K562 (cell line): ENCODE measurements at regions not wholly inside any gene's neighbourhood (a gene's known extent, or its start where the extent isn't known, plus 50 kb on each side); places are given as distances from the start of the nearest gene placed in this dataset.

ENCODE experiments used
- ATAC-seq: fragments of 200-7000 bp; cut with Tn5 transposase; 3 replicates; pipeline ENCODE4 v1.9.1; 2020; ENCODE audit warnings: moderate library complexity
- BruUV-seq: library from RNA; stranded (reverse); fragments of 400-500 nt; replicated peaks from 2 replicates; lab custom pipeline; 2021; lab: Mats Ljungman, UMichigan
- CTCF ChIA-PET: fragments of 300-600 bp; formaldehyde crosslinking; extraction: SDS; loops from one replicate; lab custom pipeline; 2021; ENCODE audit warnings: low intra/inter-chr PET ratio; lab: Yijun Ruan, JAX
- POLR2A ChIA-PET: fragments of 300-600, 350-650 bp; sonication (Branson Sonifier 250); formaldehyde crosslinking; extraction: SDS; loops from one replicate; lab custom pipeline; 2021; ENCODE audit warnings: antibody characterized with exemption, inconsistent platforms; lab: Yijun Ruan, JAX
- DNase-seq, 4 experiments: peaks; one replicate each; pipeline versions ENCODE4 v3.0.0 to v3.0.0-alpha.2; 2011 to 2018; ENCODE audit warnings: low spot score in 3 of 4, mixed read lengths in 3 of 4; ENCODE audit errors: extremely low read depth in 1 of 4
- FAIRE-seq: peaks from 2 replicates; lab custom pipeline; 2011; peaks lifted over from hg19 to GRCh38; lab: Jason Lieb, UNC
- H2AFZ ChIP-seq: 2 replicates; pipeline ENCODE4 v1.6.0; 2011; ENCODE audit warnings: low read depth, low read length, control low read depth, inconsistent platforms
- H3K27ac ChIP-seq: fragments of 200-600 bp; 3 replicates; pipeline ENCODE4 v1.8.0; 2011; ENCODE audit warnings: low read depth, mild to moderate bottlenecking, control low read depth, inconsistent platforms, low read length, moderate library complexity, mixed read lengths; ENCODE audit errors: extremely low read depth
- H3K27me3 ChIP-seq, 2 experiments: fragments of 300-600 bp in 1 of 2; 2 replicates in 1 of 2; 3 replicates in 1 of 2; pipeline versions ENCODE4 v1.6.0 to v1.8.0; 2011; ENCODE audit warnings: inconsistent platforms in 2 of 2, low read length in 2 of 2, mild to moderate bottlenecking in 1 of 2, mixed read lengths in 1 of 2, moderate library complexity in 1 of 2; ENCODE audit not compliant: control insufficient read depth in 2 of 2, insufficient read depth in 2 of 2
- H3K36me3 ChIP-seq: fragments of 300-600 bp; 3 replicates; pipeline ENCODE4 v1.8.0; 2011; ENCODE audit warnings: mild to moderate bottlenecking, low read length, inconsistent platforms; ENCODE audit not compliant: control insufficient read depth, insufficient read depth
- H3K4me1 ChIP-seq, 2 experiments: fragments of 200-600 bp in 1 of 2; replicated peaks in 1 of 2; 2 replicates in 1 of 2; 3 replicates in 1 of 2; pipeline versions ENCODE4 v1.5.1 to v1.8.0; 2011; ENCODE audit warnings: inconsistent platforms in 2 of 2, low read length in 2 of 2, mild to moderate bottlenecking in 1 of 2, mixed read lengths in 1 of 2, moderate library complexity in 1 of 2; ENCODE audit not compliant: control insufficient read depth in 2 of 2, insufficient read depth in 2 of 2
- H3K4me2 ChIP-seq: 2 replicates; pipeline ENCODE4 v1.6.1; 2011; ENCODE audit warnings: low read length, control low read depth, inconsistent platforms, mixed read lengths; ENCODE audit not compliant: insufficient read depth
- H3K4me3 ChIP-seq: fragments of 200-600 bp; sonication (generic), shearing (Covaris generic); 2 replicates; pipeline ENCODE4 v1.5.1; 2016; ENCODE audit warnings: control low read depth, inconsistent platforms
- H3K79me2 ChIP-seq: fragments of 200-600 bp; 3 replicates; pipeline ENCODE4 v1.8.0; 2011; ENCODE audit warnings: low read length, inconsistent platforms; ENCODE audit not compliant: control insufficient read depth, insufficient read depth
- H3K9ac ChIP-seq, 2 experiments: 2 replicates each; pipeline versions ENCODE4 v1.6.0 to v1.6.1; 2011; ENCODE audit warnings: low read depth in 2 of 2, low read length in 2 of 2, control low read depth in 1 of 2, inconsistent platforms in 1 of 2, mild to moderate bottlenecking in 1 of 2, mixed read lengths in 1 of 2; ENCODE audit not compliant: insufficient read depth in 1 of 2
- H3K9me1 ChIP-seq: one replicate; pipeline ENCODE4 v1.6.0; 2011; ENCODE audit warnings: inconsistent platforms, mild to moderate bottlenecking, low read length, moderate library complexity; ENCODE audit not compliant: control insufficient read depth, insufficient read depth
- H3K9me3 ChIP-seq: replicated peaks from 2 replicates; pipeline ENCODE4 v1.5.1; 2011; ENCODE audit warnings: low read depth, low read length, inconsistent platforms; ENCODE audit not compliant: control insufficient read depth, insufficient read depth
- H4K20me1 ChIP-seq: replicated peaks from 2 replicates; pipeline ENCODE4 v1.6.1; 2011; ENCODE audit warnings: low read length, inconsistent platforms, mixed read lengths; ENCODE audit not compliant: control insufficient read depth, insufficient read depth
- ATF2 ChIP-seq: sonication (generic); formaldehyde crosslinking; IDR thresholded peaks from 2 replicates; pipeline ENCODE4 v1.8.1; 2022; ENCODE audit warnings: missing genetic modification reagents
- BMI1 ChIP-seq: fragments of 150-350 bp; IDR thresholded peaks from 2 replicates; pipeline ENCODE4 v1.6.1; 2014; ENCODE audit warnings: low read length
- EHMT2 ChIP-seq: fragments of 450-650 bp; IDR thresholded peaks from 2 replicates; pipeline ENCODE4 v1.6.1; 2018; ENCODE audit warnings: antibody characterized with exemption
- ESRRA ChIP-seq: fragments of 450-650 bp; IDR thresholded peaks from 2 replicates; pipeline ENCODE4 v1.6.1; 2014; ENCODE audit warnings: low read depth, mild to moderate bottlenecking, moderate library complexity, borderline replicate concordance
- HCFC1 ChIP-seq: IDR thresholded peaks from 2 replicates; pipeline ENCODE4 v1.6.1; 2012; ENCODE audit warnings: low read depth, low read length, improper control_type of control experiment
- HDAC2 ChIP-seq: fragments of 450-650 bp; IDR thresholded peaks from 2 replicates; pipeline ENCODE4 v1.6.1; 2016; ENCODE audit warnings: mild to moderate bottlenecking
- HNRNPL ChIP-seq: fragments of 200-400 bp; formaldehyde crosslinking; IDR thresholded peaks from 2 replicates; pipeline ENCODE4 v1.6.1; 2017; ENCODE audit warnings: low read depth, mild to moderate bottlenecking, low read length
- NR2C1 ChIP-seq, 2 experiments: fragments of 450-650 bp; IDR thresholded peaks; 2 replicates each; pipeline ENCODE4 v1.6.1; 2017; ENCODE audit warnings: mild to moderate bottlenecking in 2 of 2, antibody characterized with exemption in 1 of 2, inconsistent platforms in 1 of 2, missing compliant biosample characterization in 1 of 2, missing genetic modification characterization in 1 of 2
- NR2F6 ChIP-seq: fragments of 450-650 bp; formaldehyde crosslinking; IDR thresholded peaks from 2 replicates; pipeline ENCODE4 v1.4.0; 2020; ENCODE audit warnings: mild to moderate bottlenecking
- RBM17 ChIP-seq: fragments of 200-400 bp; formaldehyde crosslinking; IDR thresholded peaks from 2 replicates; pipeline ENCODE4 v1.6.1; 2017; ENCODE audit warnings: low read depth, mild to moderate bottlenecking, low read length, borderline replicate concordance
- SAFB ChIP-seq: fragments of 200-400 bp; formaldehyde crosslinking; IDR thresholded peaks from 2 replicates; pipeline ENCODE4 v1.6.1; 2017; ENCODE audit warnings: low read depth, low read length, borderline replicate concordance
- ZNF282 ChIP-seq: sonication (generic); formaldehyde crosslinking; IDR thresholded peaks from 2 replicates; pipeline ENCODE4 v1.8.1; 2023; ENCODE audit warnings: missing genetic modification reagents
- ZNF76 ChIP-seq: fragments of 250-450 bp; sonication (Bioruptor Pico); IDR thresholded peaks from 2 replicates; pipeline ENCODE4 v1.4.0; 2020; ENCODE audit warnings: mild to moderate bottlenecking, moderate library complexity, borderline replicate concordance
- WGBS: fragments of 100-300 bp; shearing (Covaris generic); methylation state at CpG from one replicate; pipeline ENCODE4 v1.1.6; 2016; ENCODE audit warnings: low coverage, mixed read lengths; ENCODE audit not compliant: insufficient coverage; ENCODE audit errors: missing lambda C conversion rate; 5-methylcytosine and 5-hydroxymethylcytosine counted together
- in situ Hi-C: fragments of 300-500 bp; cut with MboI; formaldehyde crosslinking; loops from 4 replicates; pipeline ENCODE4 v1.15.0; 2018; ENCODE audit warnings: inconsistent platforms, mixed read lengths
- intact Hi-C: fragments of 100-400 bp; cut with micrococcal nuclease; formaldehyde crosslinking; loops from 2 replicates; pipeline ENCODE4 v1.14.2; 2022
- TF ChIP-seq, protein P1 (sequence below): fragments of 450-650 bp; formaldehyde crosslinking; IDR thresholded peaks from 2 replicates; pipeline ENCODE4 v1.4.0; 2020; ENCODE audit warnings: mild to moderate bottlenecking, moderate library complexity
- TF ChIP-seq, protein P2 (sequence below): sonication (generic); formaldehyde crosslinking; IDR thresholded peaks from 2 replicates; pipeline ENCODE4 v1.8.0; 2023; ENCODE audit warnings: missing genetic modification reagents, mild to moderate bottlenecking, borderline replicate concordance

DNA sequence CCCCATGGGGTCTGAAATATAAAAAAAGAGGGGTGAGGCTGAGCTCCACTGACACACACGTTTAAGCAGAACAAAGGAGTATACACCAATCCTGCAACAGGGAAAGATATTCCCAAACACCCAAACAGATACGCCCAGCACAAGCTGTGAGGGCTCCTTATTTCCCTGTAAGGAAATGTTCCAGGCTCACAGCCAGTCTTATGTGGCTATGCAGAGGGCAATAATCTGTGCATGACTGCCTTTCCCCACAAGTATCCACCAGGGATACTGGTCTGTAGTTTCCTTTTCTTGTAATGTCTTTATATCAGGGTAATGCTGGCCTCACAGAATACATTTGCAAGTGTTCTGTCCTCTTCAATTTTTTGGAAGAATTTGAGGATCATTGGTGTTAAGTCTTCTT is 141.7 kb upstream of the DAAM1 start (continued):
- TF ChIP-seq ZNF76 (CRISPR knock-in tag) = no peak
- TF ChIP-seq NR2F6 = no peak
- no peak for TF ChIP-seq BMI1
- TF ChIP-seq, protein P1, sequence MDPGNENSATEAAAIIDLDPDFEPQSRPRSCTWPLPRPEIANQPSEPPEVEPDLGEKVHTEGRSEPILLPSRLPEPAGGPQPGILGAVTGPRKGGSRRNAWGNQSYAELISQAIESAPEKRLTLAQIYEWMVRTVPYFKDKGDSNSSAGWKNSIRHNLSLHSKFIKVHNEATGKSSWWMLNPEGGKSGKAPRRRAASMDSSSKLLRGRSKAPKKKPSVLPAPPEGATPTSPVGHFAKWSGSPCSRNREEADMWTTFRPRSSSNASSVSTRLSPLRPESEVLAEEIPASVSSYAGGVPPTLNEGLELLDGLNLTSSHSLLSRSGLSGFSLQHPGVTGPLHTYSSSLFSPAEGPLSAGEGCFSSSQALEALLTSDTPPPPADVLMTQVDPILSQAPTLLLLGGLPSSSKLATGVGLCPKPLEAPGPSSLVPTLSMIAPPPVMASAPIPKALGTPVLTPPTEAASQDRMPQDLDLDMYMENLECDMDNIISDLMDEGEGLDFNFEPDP = no peak
- TF ChIP-seq ATF2 (CRISPR knock-in tag) = no peak
- TF ChIP-seq, all 486 proteins: peak for 0

- Histone ChIP-seq H3K9me3 (no peaks in the 10 kb centered on the region), H3K9ac (no peak overlapping the region), H3K27me3 (no peaks in the 10 kb centered on the region), H3K4me3 (no peak overlapping the region), H4K20me1 (no peaks in the 10 kb centered on the region), H3K9me1 (no peaks in the 10 kb centered on the region), H2AFZ (no peak overlapping the region), H3K4me1 (no peaks in the 10 kb centered on the region), H3K27ac (no peak overlapping the region), H3K4me2 (no peak overlapping the region), H3K36me3 (no peaks in the 10 kb centered on the region), H3K79me2 (no peaks in the 10 kb centered on the region)
- no peak for FAIRE-seq
- intact Hi-C loops (loop anchor here (1.0 kb wide), 1 partner anchor 415 kb away; no protein-coding TSS in a partner anchor), in situ Hi-C loops (no loop called here)
- no peak for ATAC-seq
- 0% methylated on average over 1 of the region's 1 CpG for WGBS
- no peak for DNase-seq
- CTCF ChIA-PET = no interaction called here
- POLR2A ChIA-PET = no interaction called here
- no TSS peak for BruUV-seq
- TF ChIP-seq HCFC1 (no peak), HNRNPL (no peak), ZNF282 (CRISPR knock-in tag) (no peak), ESRRA (no peak), NR2C1 (IDR thresholded peaks at IDR 0.05) (no peak), NR2C1 (tag; IDR thresholded peaks at IDR 0.05) (no peak), HDAC2 (no peak), RBM17 (no peak), EHMT2 (no peak), SAFB (no peak)
- TF ChIP-seq, protein P2, sequence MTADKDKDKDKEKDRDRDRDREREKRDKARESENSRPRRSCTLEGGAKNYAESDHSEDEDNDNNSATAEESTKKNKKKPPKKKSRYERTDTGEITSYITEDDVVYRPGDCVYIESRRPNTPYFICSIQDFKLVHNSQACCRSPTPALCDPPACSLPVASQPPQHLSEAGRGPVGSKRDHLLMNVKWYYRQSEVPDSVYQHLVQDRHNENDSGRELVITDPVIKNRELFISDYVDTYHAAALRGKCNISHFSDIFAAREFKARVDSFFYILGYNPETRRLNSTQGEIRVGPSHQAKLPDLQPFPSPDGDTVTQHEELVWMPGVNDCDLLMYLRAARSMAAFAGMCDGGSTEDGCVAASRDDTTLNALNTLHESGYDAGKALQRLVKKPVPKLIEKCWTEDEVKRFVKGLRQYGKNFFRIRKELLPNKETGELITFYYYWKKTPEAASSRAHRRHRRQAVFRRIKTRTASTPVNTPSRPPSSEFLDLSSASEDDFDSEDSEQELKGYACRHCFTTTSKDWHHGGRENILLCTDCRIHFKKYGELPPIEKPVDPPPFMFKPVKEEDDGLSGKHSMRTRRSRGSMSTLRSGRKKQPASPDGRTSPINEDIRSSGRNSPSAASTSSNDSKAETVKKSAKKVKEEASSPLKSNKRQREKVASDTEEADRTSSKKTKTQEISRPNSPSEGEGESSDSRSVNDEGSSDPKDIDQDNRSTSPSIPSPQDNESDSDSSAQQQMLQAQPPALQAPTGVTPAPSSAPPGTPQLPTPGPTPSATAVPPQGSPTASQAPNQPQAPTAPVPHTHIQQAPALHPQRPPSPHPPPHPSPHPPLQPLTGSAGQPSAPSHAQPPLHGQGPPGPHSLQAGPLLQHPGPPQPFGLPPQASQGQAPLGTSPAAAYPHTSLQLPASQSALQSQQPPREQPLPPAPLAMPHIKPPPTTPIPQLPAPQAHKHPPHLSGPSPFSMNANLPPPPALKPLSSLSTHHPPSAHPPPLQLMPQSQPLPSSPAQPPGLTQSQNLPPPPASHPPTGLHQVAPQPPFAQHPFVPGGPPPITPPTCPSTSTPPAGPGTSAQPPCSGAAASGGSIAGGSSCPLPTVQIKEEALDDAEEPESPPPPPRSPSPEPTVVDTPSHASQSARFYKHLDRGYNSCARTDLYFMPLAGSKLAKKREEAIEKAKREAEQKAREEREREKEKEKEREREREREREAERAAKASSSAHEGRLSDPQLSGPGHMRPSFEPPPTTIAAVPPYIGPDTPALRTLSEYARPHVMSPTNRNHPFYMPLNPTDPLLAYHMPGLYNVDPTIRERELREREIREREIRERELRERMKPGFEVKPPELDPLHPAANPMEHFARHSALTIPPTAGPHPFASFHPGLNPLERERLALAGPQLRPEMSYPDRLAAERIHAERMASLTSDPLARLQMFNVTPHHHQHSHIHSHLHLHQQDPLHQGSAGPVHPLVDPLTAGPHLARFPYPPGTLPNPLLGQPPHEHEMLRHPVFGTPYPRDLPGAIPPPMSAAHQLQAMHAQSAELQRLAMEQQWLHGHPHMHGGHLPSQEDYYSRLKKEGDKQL (CRISPR knock-in tag) = no peak
Measured at GRCh38 chr14:59055006-59055405, 133.5 kb upstream of the DAAM1 start.
